ENCODE measurements at regions not wholly inside any gene's neighbourhood (a gene's known extent, or its start where the extent isn't known, plus 50 kb on each side); places are given as distances from the start of the nearest gene placed in this dataset.

- Histone ChIP-seq H3K4me1 (no peaks in the 10 kb centered on the region), H3K27ac (no peak overlapping the region), H3K4me3 (no peak overlapping the region), H3K4me2 (no peak overlapping the region), H3K9me3 (no peaks in the 10 kb centered on the region; the same call in 2 of the 3 replicates)
- no peak for ATAC-seq
- CTCF ChIA-PET: interaction anchor here (1.3 kb wide), 1 partner anchor 56 kb away, joined by 3 read pairs; no protein-coding TSS in a partner anchor
- FAIRE-seq: no peak
- no peak for DNase-seq (ENCODE audit: low read depth in 1 of 2, low spot score in 1 of 2)
- POLR2A ChIA-PET: no interaction called here
- WGBS (ENCODE audit: missing lambda C conversion rate): 34% methylated on average over 8 of the region's 8 CpGs
- TF ChIP-seq KDM5A (IDR thresholded peaks at IDR 0.05) (no peak), CHD2 (IDR thresholded peaks at IDR 0.05; ENCODE audit: low read length, partially characterized antibody) (no peak), JUNB (IDR thresholded peaks at IDR 0.05) (no peak), HOXB5 (CRISPR knock-in tag; IDR thresholded peaks at IDR 0.05) (no peak), ZFP36 (IDR thresholded peaks at IDR 0.05; ENCODE audit: borderline replicate concordance, partially characterized antibody) (no peak), MAFK (IDR thresholded peaks at IDR 0.05; ENCODE audit: partially characterized antibody) (no peak), TP53 (CRISPR knock-in tag; IDR thresholded peaks at IDR 0.05) (no peak), MAX (IDR thresholded peaks at IDR 0.05) (no peak), ESRRA (IDR thresholded peaks at IDR 0.05; ENCODE audit: borderline replicate concordance, low read length) (no peak), PBX3 (IDR thresholded peaks at IDR 0.05) (no peak), ZC3H11A (IDR thresholded peaks at IDR 0.05) (no peak), CBX2 (IDR thresholded peaks at IDR 0.05; ENCODE audit: borderline replicate concordance, low read depth) (no peak)
- TF ChIP-seq, protein P1, sequence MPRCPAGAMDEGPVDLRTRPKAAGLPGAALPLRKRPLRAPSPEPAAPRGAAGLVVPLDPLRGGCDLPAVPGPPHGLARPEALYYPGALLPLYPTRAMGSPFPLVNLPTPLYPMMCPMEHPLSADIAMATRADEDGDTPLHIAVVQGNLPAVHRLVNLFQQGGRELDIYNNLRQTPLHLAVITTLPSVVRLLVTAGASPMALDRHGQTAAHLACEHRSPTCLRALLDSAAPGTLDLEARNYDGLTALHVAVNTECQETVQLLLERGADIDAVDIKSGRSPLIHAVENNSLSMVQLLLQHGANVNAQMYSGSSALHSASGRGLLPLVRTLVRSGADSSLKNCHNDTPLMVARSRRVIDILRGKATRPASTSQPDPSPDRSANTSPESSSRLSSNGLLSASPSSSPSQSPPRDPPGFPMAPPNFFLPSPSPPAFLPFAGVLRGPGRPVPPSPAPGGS (IDR thresholded peaks at IDR 0.05): no peak
These were observed 180.4 kb upstream of the GALNT2 start for GRCh38 chr1:229886636-229887035.

DNA sequence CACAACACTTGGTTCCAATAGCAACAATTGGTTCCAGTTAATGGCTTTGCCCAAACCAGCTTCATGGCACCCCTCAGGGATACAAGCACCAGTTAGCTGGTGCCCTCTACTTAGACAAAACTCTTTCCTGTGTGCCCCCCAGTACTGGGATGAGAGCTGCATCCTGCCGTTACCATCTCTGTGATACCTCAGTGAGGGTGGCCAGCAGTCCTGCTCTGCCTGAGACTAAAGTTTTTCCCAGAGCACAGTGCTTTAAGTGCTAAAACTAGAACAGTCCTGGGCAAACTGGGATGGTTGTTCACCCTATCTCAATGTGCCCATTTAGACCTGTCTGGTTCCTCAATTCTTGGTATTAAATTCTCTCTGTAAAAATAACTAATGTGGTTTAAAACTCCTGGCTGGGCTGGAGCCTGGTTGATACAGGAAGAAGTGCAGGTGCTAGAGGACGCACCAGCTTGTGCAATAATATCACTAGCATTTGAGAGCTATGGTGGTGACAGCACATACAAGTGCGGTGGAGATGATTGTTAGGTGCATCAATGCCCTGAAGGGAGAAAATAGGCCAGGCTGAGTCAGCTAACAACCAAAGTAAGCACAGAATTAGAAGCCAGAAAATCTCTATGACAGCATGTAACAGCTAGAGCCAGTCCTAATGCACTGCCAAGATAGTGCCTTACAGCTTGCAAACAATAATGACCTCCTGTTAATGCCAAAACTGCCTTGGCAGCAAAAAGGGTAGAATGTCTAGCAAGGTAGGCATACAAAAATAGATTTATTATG, 179.8 kb upstream of the GALNT2 start:
- no peak for ATAC-seq

GRCh38 chr1:229888157-229888556, 178.9 kb upstream of the GALNT2 start:
- H3K27ac ChIP-seq: no peak overlapping the region; a peak in 1 of 6 replicates
- no peaks in the 10 kb centered on the region for H3K4me1 ChIP-seq
- H3K9me3 ChIP-seq: no peaks in the 10 kb centered on the region; the same call in 2 of the 3 replicates
- FAIRE-seq: no peak
- H3K4me3 ChIP-seq: no peak overlapping the region
- 13% methylated on average over 2 of the region's 2 CpGs for WGBS (ENCODE audit: missing lambda C conversion rate)
- ChIA-PET POLR2A (no interaction called here), CTCF (interaction anchor here (1.5 kb wide), 1 partner anchor 16 kb away, joined by 3 read pairs; no protein-coding TSS in a partner anchor)
- DNase-seq (ENCODE audit: low read depth in 1 of 2, low spot score in 1 of 2): no peak
- no peak overlapping the region for H3K4me2 ChIP-seq
- TF ChIP-seq EP300 (IDR thresholded peaks at IDR 0.05): no peak
- no peak for TF ChIP-seq HES2 (IDR thresholded peaks at IDR 0.05)
- no peak for TF ChIP-seq MAFK (IDR thresholded peaks at IDR 0.05; ENCODE audit: partially characterized antibody)
- no peak for ATAC-seq

More for the DNA sequence above, 179.8 kb upstream of the GALNT2 start:
- ChIA-PET POLR2A (no interaction called here), CTCF (interaction anchor here (1.3 to 1.5 kb wide), 2 partner anchors 15 to 56 kb away, joined by 3 read pairs; no protein-coding TSS in a partner anchor)
- Histone ChIP-seq H3K27ac (no peak overlapping the region), H3K4me3 (no peak overlapping the region), H3K9me3 (no peaks in the 10 kb centered on the region; the same call in 2 of the 3 replicates), H3K4me2 (no peak overlapping the region), H3K4me1 (no peaks in the 10 kb centered on the region)
- TF ChIP-seq MAFK (IDR thresholded peaks at IDR 0.05; ENCODE audit: partially characterized antibody): peak; percentile 49
- TF ChIP-seq CBX2 (IDR thresholded peaks at IDR 0.05; ENCODE audit: borderline replicate concordance, low read depth): no peak
- 35% methylated on average over 3 of the region's 3 CpGs for WGBS (ENCODE audit: missing lambda C conversion rate)
- DNase-seq (ENCODE audit: low read depth in 1 of 2, low spot score in 1 of 2) (peak in 1 of 2 experiments; percentile 13), FAIRE-seq (no peak)

DNA sequence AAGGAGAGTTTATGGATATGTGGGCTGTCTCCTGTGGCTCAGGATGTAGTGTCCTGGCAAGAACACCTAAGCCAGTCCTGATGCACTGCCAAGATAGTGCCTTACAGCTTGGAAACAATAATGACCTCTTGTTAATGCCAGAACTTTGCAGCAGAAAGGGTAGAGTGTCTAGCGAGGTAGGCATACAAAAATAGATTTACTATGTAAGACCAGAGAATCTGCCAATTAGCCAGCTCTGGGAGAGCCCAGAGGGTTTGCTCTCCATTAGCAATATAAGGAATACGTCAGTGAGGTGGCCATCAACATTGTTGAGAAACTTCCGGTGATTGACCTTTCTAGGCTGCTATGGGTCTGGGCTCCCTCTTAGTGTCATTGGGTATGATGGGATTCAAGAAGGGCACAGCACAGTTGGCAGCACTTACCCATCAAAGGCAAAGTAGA, 178.5 kb upstream of the GALNT2 start:
- no peak overlapping the region for H3K4me2 ChIP-seq
- no peak overlapping the region for H3K4me3 ChIP-seq
- TF ChIP-seq HES2 (IDR thresholded peaks at IDR 0.05) (no peak), NR3C1 (IDR thresholded peaks at IDR 0.05) (no peak), MYC (IDR thresholded peaks at IDR 0.05; ENCODE audit: borderline replicate concordance, low read length) (no peak), NPAS2 (CRISPR knock-in tag; IDR thresholded peaks at IDR 0.05; ENCODE audit: borderline replicate concordance) (no peak), MAFK (IDR thresholded peaks at IDR 0.05; ENCODE audit: partially characterized antibody) (no peak), RFX5 (IDR thresholded peaks at IDR 0.05) (no peak), TFCP2L1 (CRISPR knock-in tag; IDR thresholded peaks at IDR 0.05) (no peak), FOSB (CRISPR knock-in tag; IDR thresholded peaks at IDR 0.05) (no peak), HOXB5 (CRISPR knock-in tag; IDR thresholded peaks at IDR 0.05) (no peak), ZNF302 (CRISPR knock-in tag; IDR thresholded peaks at IDR 0.05) (no peak), EHMT2 (IDR thresholded peaks at IDR 0.05; ENCODE audit: low read depth) (no peak), CHD4 (IDR thresholded peaks at IDR 0.05; ENCODE audit: borderline replicate concordance) (no peak), CBX2 (IDR thresholded peaks at IDR 0.05; ENCODE audit: borderline replicate concordance, low read depth) (no peak), KDM5A (IDR thresholded peaks at IDR 0.05) (no peak), HDAC2 (IDR thresholded peaks at IDR 0.05) (no peak)
- CTCF ChIA-PET: interaction anchor here (1.5 kb wide), 1 partner anchor 17 kb away, joined by 3 read pairs; no protein-coding TSS in a partner anchor
- 56% methylated on average over 3 of the region's 3 CpGs for WGBS (ENCODE audit: missing lambda C conversion rate)
- FAIRE-seq: no peak
- POLR2A ChIA-PET: no interaction called here
- no peaks in the 10 kb centered on the region for H3K4me1 ChIP-seq
- DNase-seq (ENCODE audit: low read depth in 1 of 2, low spot score in 1 of 2): no peak
- no peak overlapping the region; a peak in 1 of 6 replicates for H3K27ac ChIP-seq
- H3K9me3 ChIP-seq: no peaks in the 10 kb centered on the region; the same call in 2 of the 3 replicates
- ATAC-seq: no peak
